ENCODE measurements at regions not wholly inside any gene's neighbourhood (a gene's known extent, or its start where the extent isn't known, plus 50 kb on each side); places are given as distances from the start of the nearest gene placed in this dataset.

GRCh38 chr20:11050350-11050749, 376.6 kb upstream of the JAG1 start:
- no peak for DNase-seq

- DNase-seq: peak; percentile 41
These were observed 377.3 kb upstream of the JAG1 start for GRCh38 chr20:11051136-11051535.

GRCh38 chr20:11053310-11053709, 379.5 kb upstream of the JAG1 start:
- no peak for DNase-seq

GRCh38 chr20:11054266-11054993, 380.6 kb upstream of the JAG1 start:
- DNase-seq: no peak

- DNase-seq: no peak
These were observed 382.6 kb upstream of the JAG1 start for GRCh38 chr20:11056414-11056813.

GRCh38 chr20:11057624-11058023, 383.8 kb upstream of the JAG1 start:
- peak; percentile 13 for DNase-seq

GRCh38 chr20:11059659-11060058, 385.9 kb upstream of the JAG1 start:
- no peak for DNase-seq

GRCh38 chr20:11060423-11061185, 386.8 kb upstream of the JAG1 start:
- DNase-seq: no peak

GRCh38 chr20:11063444-11063843, 389.6 kb upstream of the JAG1 start:
- DNase-seq: no peak

GRCh38 chr20:11064946-11065345, 391.1 kb upstream of the JAG1 start:
- no peak for DNase-seq

GRCh38 chr20:11067359-11067758, 393.6 kb upstream of the JAG1 start:
- DNase-seq: peak; percentile 32

- no peak for DNase-seq
These were observed 399.2 kb upstream of the JAG1 start for GRCh38 chr20:11072982-11073381.

- DNase-seq: no peak
These were observed 402.8 kb upstream of the JAG1 start for GRCh38 chr20:11076434-11077105.

GRCh38 chr20:11077226-11077625, 403.4 kb upstream of the JAG1 start:
- no peak for DNase-seq

- DNase-seq: no peak
These were observed 406.2 kb upstream of the JAG1 start for GRCh38 chr20:11080010-11080409.

GRCh38 chr20:11080781-11081377, 407.1 kb upstream of the JAG1 start:
- DNase-seq: no peak

GRCh38 chr20:11083841-11084240, 410.0 kb upstream of the JAG1 start:
- no peak for DNase-seq

- DNase-seq: no peak
These were observed 410.7 kb upstream of the JAG1 start for GRCh38 chr20:11084508-11084907.

GRCh38 chr20:11086970-11087369, 413.2 kb upstream of the JAG1 start:
- DNase-seq: no peak

GRCh38 chr20:11090751-11091150, 417.0 kb upstream of the JAG1 start:
- no peak for DNase-seq

- peak; percentile 69 for DNase-seq
These were observed 417.7 kb upstream of the JAG1 start for GRCh38 chr20:11091511-11091910.

GRCh38 chr20:11092151-11092550, 418.4 kb upstream of the JAG1 start:
- DNase-seq: peak; percentile 40

- no peak for DNase-seq
These were observed 420.4 kb upstream of the JAG1 start for GRCh38 chr20:11094196-11094595.

- DNase-seq: no peak
These were observed 420.9 kb upstream of the JAG1 start for GRCh38 chr20:11094711-11095110.

All from fibroblast of skin of right biceps (primary cell).